PC-9 (cell line): ENCODE measurements at regions not wholly inside any gene's neighbourhood (a gene's known extent, or its start where the extent isn't known, plus 50 kb on each side); places are given as distances from the start of the nearest gene placed in this dataset.

Experiments
- BruUV-seq: library from RNA; stranded (reverse); fragments of 400-500 nt; replicated peaks from 2 replicates; lab custom pipeline; 2021; lab: Mats Ljungman, UMichigan
- CTCF ChIA-PET: fragments of 300-600 bp; sonication (Branson Sonifier 250); formaldehyde crosslinking; loops from one replicate; lab custom pipeline; 2022; ENCODE audit warnings: antibody characterized with exemption; lab: Charles Lee
- POLR2A ChIA-PET: fragments of 300-600 bp; sonication (Branson Sonifier 250); formaldehyde crosslinking; loops from one replicate; lab custom pipeline; 2022; ENCODE audit warnings: antibody characterized with exemption; ENCODE audit not compliant: unreplicated experiment; lab: Charles Lee
- DNase-seq, 2 experiments: peaks; one replicate each; pipeline versions ENCODE4 v3.0.0 to v3.0.0-alpha.2; 2015 to 2022; ENCODE audit warnings: mixed read lengths in 1 of 2
- H2AFZ ChIP-seq: fragments of 200-600 bp; sonication (generic); 2 replicates; pipeline ENCODE4 v1.8.1; 2017; ENCODE audit warnings: antibody characterized with exemption
- H3F3A ChIP-seq: fragments of 200-600 bp; sonication (generic); 2 replicates; pipeline ENCODE4 v1.8.1; 2017; ENCODE audit warnings: antibody characterized with exemption, mild to moderate bottlenecking, low read depth; ENCODE audit not compliant: insufficient read depth
- H3K27ac ChIP-seq: fragments of 200-600 bp; sonication (generic); 2 replicates; pipeline ENCODE4 v1.6.1; 2016; ENCODE audit warnings: mixed run types
- H3K27me3 ChIP-seq: fragments of 200-600 bp; sonication (generic); 2 replicates; pipeline ENCODE4 v1.6.1; 2016; ENCODE audit warnings: low read depth, mixed run types; ENCODE audit not compliant: insufficient read depth
- H3K36me3 ChIP-seq: fragments of 200-600 bp; sonication (generic); 2 replicates; pipeline ENCODE4 v1.6.1; 2016; ENCODE audit warnings: low read depth, mixed run types
- H3K4me1 ChIP-seq: fragments of 200-600 bp; sonication (generic); replicated peaks from 2 replicates; pipeline ENCODE4 v1.6.1; 2016; ENCODE audit warnings: mixed run types; ENCODE audit not compliant: insufficient read depth
- H3K4me2 ChIP-seq: fragments of 200-600 bp; sonication (generic); 2 replicates; pipeline ENCODE4 v1.6.1; 2017; ENCODE audit warnings: mixed run types
- H3K4me3 ChIP-seq: fragments of 200-600 bp; sonication (generic); 2 replicates; pipeline ENCODE4 v1.6.1; 2016; ENCODE audit warnings: mixed run types
- H3K79me2 ChIP-seq: fragments of 200-600 bp; sonication (generic); 2 replicates; pipeline ENCODE4 v1.6.1; 2017; ENCODE audit warnings: low read depth, mixed run types
- H3K9me2 ChIP-seq: fragments of 200-600 bp; sonication (generic); 2 replicates; pipeline ENCODE4 v1.8.1; 2017; ENCODE audit warnings: mild to moderate bottlenecking; ENCODE audit not compliant: insufficient read depth
- H3K9me3 ChIP-seq: fragments of 200-600 bp; sonication (generic); 2 replicates; pipeline ENCODE4 v1.8.1; 2016; ENCODE audit warnings: low read depth; ENCODE audit not compliant: insufficient read depth
- H4K20me1 ChIP-seq: fragments of 200-600 bp; sonication (generic); 2 replicates; pipeline ENCODE4 v1.8.1; 2017; ENCODE audit not compliant: insufficient read depth
- CTCF ChIP-seq: fragments of 200-600 bp; sonication (generic); conservative IDR thresholded peaks from 2 replicates; pipeline ENCODE4 v1.6.1; 2017; ENCODE audit warnings: mixed run types, antibody characterized with exemption, mild to moderate bottlenecking, moderate library complexity
- EZH2 ChIP-seq: fragments of 200-600 bp; sonication (generic); IDR thresholded peaks from 2 replicates; pipeline ENCODE4 v1.8.0; 2017; ENCODE audit warnings: antibody characterized with exemption, low read depth
- intact Hi-C: fragments of 100-400 bp; cut with micrococcal nuclease; formaldehyde crosslinking; loops from one replicate; pipeline ENCODE4 v1.10.0; 2022; ENCODE audit not compliant: unreplicated experiment

- ChIA-PET CTCF (no interaction called here), POLR2A (interaction anchor here (0.6 kb wide), 1 partner anchor 112 kb away, joined by 4 read pairs; no protein-coding TSS in a partner anchor)
- TF ChIP-seq CTCF: no peak
- TF ChIP-seq EZH2: no peak
- Histone ChIP-seq H3K27me3 (no peaks in the 10 kb centered on the region), H2AFZ (no peak overlapping the region), H3K9me3 (no peaks in the 10 kb centered on the region), H3K4me2 (no peak overlapping the region), H3K9me2 (no peaks in the 10 kb centered on the region), H3F3A (no peaks in the 10 kb centered on the region), H3K4me1 (no peaks in the 10 kb centered on the region), H3K79me2 (no peaks in the 10 kb centered on the region), H4K20me1 (no peaks in the 10 kb centered on the region), H3K4me3 (no peak overlapping the region), H3K36me3 (no peaks in the 10 kb centered on the region), H3K27ac (no peak overlapping the region)
- DNase-seq: no peak
- no TSS peak for BruUV-seq
- intact Hi-C loops: no loop called here
Observed at GRCh38 chr11:91850533-91851275, 373.9 kb upstream of the FAT3 start.

GRCh38 chr11:91850021-91850420, 374.6 kb upstream of the FAT3 start:
- no peaks in the 10 kb centered on the region for H3K36me3 ChIP-seq
- H2AFZ ChIP-seq: no peak overlapping the region
- intact Hi-C loops: no loop called here
- no peaks in the 10 kb centered on the region for H4K20me1 ChIP-seq
- no peak overlapping the region for H3K27ac ChIP-seq
- no peak for TF ChIP-seq CTCF
- no peak for TF ChIP-seq EZH2
- POLR2A ChIA-PET: interaction anchor here (0.6 kb wide), 1 partner anchor 111 kb away, joined by 4 read pairs; no protein-coding TSS in a partner anchor
- no TSS peak for BruUV-seq
- no peak overlapping the region for H3K4me2 ChIP-seq
- no peaks in the 10 kb centered on the region for H3K4me1 ChIP-seq
- no peaks in the 10 kb centered on the region for H3F3A ChIP-seq
- CTCF ChIA-PET: no interaction called here
- no peaks in the 10 kb centered on the region for H3K27me3 ChIP-seq
- H3K9me2 ChIP-seq: no peaks in the 10 kb centered on the region
- DNase-seq: no peak
- H3K79me2 ChIP-seq: no peaks in the 10 kb centered on the region
- no peaks in the 10 kb centered on the region for H3K9me3 ChIP-seq
- no peak overlapping the region for H3K4me3 ChIP-seq

DNA sequence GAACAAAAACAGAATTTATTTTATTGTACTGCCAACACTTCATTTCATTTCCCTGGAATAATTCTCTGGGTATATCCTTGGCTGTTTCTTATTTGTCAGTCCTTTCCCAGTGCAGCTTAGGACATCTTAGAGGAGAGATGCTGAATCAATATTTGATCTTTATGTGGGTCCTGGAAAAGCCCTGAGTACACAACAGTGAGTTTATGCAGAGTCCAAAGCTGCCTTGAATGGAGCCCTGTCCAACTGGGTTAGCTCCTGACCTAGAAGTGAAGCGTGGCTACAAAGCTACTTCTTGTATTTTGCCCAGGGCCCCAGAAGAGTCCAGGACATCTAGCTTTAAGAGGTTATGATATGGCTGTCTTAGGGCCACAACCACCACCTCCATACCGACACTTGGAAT, 378.0 kb upstream of the FAT3 start:
- no peak for DNase-seq
- BruUV-seq: no TSS peak
- no peaks in the 10 kb centered on the region for H3K9me3 ChIP-seq
- no peaks in the 10 kb centered on the region for H3K27me3 ChIP-seq
- no peaks in the 10 kb centered on the region for H3K79me2 ChIP-seq
- no peak for TF ChIP-seq CTCF
- no peak for TF ChIP-seq EZH2
- H3K27ac ChIP-seq: no peak overlapping the region
- H3K4me3 ChIP-seq: no peak overlapping the region
- no peaks in the 10 kb centered on the region for H4K20me1 ChIP-seq
- ChIA-PET CTCF (no interaction called here), POLR2A (no interaction called here)
- no peak overlapping the region for H3K4me2 ChIP-seq
- H2AFZ ChIP-seq: no peak overlapping the region
- no peaks in the 10 kb centered on the region for H3F3A ChIP-seq
- intact Hi-C loops: no loop called here
- H3K36me3 ChIP-seq: no peaks in the 10 kb centered on the region
- no peaks in the 10 kb centered on the region for H3K4me1 ChIP-seq
- no peaks in the 10 kb centered on the region for H3K9me2 ChIP-seq
